NCI-H69 (cell line): ENCODE measurements at regions not wholly inside any gene's neighbourhood (a gene's known extent, or its start where the extent isn't known, plus 50 kb on each side); places are given as distances from the start of the nearest gene placed in this dataset.

ENCODE experiments used
- DNase-seq: peaks from one replicate; lab custom pipeline; 2025; lab: John Stamatoyannopoulos, UW

GRCh38 chr7:42372479-42372878 lies 135.5 kb upstream of the GLI3 start:
- no peak for DNase-seq

- DNase-seq: no peak
Measured at GRCh38 chr7:42359946-42360345, 122.9 kb upstream of the GLI3 start.

DNA sequence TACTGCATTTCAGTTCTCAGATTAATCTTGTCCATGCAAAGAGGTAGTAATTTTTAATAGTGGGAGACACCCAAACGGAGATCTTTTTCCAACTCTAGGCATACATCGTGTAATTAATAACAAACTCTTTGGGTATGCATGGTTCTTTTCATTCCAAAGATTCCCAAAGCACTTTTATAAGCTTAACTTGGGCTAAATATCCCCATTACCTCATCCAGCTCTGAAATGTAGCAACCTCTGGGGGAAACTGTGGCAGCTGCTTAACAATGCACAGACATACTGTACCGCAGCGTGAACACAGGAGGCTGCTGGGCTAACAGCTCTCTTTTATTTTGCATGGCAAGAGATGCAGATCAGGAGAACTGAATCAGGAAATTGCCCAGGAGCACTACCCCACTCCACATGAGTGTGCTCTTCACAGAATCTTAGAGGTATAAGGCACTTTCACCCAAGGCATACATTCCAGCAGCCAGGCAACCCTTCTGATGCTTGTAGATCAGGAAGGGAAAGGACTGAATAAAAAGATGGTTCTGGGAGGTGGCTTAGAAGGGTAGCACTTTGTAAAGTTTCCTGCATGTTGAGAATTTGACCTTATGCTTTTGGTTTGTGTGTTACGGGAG lies 114.4 kb upstream of the GLI3 start:
- no peak for DNase-seq

DNA sequence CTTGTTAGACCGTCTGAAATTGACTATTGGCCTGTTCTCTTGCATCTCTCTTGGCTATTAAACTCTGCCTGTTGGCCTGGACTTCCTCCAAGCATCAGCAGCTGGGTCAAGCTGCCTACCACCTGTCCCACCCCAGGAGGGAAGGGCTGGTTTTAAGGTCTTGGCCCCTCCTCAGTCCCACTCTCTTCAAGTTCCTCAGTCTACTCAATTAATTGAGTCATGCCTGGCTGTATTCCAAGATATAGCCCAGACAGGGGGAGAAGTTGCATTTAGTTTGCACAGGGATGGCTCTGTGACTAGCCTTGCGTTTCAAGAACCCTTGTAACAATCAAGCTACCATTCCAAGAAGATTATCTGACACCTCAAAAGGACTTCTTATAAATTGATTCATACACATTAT lies 113.8 kb upstream of the GLI3 start:
- DNase-seq: no peak

GRCh38 chr7:42348631-42349030 lies 111.6 kb upstream of the GLI3 start:
- DNase-seq: no peak

DNA sequence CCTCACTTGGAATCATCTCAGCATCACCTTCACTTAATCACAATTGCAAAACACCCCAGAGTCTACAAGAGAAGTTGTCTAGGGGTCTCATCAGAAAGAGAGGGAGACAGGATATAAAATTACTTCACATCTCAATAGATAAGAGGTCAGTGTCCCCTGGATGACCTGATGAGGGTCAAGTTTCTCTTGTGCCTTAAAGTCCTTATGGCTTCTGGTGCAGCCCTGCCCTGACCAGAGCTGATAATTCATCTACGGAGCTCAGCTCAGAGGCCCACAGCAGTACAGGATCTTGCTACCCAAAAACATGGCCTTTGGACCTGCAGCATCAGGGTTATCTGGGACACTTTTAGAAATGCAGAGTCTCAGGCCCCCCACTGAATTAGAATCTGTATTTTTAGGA lies 111.1 kb upstream of the GLI3 start:
- no peak for DNase-seq

DNA sequence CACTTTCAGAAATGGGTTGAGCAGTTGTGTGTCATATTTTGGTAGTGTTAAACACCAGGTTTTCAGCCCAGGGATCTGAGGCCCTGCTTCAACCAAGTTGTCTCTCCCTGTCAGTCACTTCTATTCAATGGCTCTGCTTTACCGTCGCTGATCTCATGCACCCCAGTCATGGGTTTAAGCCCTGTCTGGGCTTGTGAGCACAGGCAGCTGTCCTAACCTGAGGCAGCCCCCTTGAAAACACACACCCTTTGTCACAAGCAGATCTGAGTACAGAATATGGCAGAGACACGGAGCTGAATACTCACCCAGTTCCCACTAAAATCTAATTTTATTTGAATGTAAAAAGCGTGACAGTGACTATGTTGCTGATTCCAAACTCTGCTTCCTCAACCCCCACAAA lies 110.6 kb upstream of the GLI3 start:
- no peak for DNase-seq

DNA sequence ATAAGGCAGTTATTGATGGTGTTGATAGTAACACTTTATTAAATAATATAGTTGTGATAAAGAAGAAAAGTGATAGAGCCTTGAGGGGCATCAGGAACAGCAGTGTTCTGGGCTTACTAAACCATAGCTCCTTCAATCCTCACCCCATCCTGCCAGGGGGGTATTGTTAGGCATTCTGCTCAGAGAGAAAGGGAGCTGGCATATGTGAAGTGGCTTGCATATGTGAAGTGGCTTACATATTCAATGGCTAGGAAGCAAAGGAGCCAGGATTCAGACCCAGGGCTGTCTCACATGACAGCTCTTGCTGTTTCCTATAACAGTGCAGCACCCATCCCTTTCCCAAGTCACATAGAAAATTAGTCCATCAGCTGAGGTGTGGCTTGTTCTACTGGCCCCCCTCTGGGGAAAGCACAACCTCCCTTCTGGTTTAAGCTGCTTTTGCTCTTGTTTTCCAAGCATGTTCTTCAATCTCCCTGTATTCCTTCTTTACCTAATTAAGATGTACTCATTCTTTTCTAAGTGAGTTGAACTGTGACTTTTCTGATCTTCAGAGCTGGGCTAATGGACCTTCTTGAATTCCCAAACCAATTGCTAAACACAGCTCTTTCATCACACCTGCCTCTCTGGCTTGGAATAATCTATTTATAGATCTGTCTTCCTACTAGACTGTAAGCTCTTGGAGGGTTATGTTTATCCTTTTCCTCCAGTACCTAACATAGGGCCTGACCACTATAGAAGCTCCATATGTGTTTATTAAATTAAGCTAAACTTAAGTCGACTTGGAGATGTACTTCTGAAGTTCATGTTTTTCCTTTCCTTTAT lies 108.7 kb upstream of the GLI3 start:
- DNase-seq: no peak

DNA sequence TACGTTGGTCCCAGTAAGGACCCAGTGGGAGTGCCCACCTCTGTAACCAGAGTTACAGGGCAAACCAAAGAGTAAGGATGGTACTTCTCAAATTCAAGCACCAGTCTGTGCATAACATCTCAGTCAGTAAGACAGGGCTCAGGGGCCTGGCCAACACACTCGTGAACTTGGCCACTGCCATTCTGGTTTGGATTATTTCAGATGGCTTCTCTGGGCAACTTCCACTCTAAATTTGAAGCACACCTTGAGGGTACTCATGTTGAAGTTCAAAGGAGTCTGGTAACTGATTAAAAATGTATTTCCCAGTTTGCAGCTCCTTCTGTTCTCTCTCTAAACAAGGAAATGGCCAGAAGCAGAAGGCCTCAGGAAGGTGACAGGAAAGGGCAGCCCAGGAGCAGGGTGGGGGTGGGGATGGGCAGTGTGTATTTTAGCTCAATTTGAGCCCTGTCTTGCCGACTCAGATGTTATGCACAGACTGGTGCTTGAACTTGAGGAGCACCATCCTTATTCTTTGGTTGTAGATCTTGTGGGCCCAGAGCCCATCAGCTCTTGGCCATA lies 107.3 kb upstream of the GLI3 start:
- DNase-seq: no peak

DNA sequence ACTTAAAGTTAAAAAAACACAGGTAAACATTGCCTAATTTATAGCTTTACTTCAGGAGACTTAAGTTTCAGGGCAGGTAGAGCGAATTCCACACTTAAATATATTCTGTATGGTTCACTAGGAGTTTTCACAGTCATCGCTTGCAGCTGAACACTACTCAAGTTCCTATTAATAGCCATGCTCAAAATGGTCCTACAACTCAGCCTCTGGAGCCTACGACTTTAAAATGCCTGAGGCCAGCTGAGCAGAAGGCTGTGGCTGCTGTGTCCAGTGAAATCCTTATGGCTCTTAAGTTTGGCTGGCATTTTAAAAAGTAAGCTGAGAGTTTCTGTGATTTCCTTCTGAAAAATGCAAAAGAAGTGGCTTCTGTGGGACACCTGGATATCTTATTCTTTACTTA lies 105.4 kb upstream of the GLI3 start:
- DNase-seq: no peak

GRCh38 chr7:42340436-42340835 lies 103.4 kb upstream of the GLI3 start:
- DNase-seq: no peak

DNA sequence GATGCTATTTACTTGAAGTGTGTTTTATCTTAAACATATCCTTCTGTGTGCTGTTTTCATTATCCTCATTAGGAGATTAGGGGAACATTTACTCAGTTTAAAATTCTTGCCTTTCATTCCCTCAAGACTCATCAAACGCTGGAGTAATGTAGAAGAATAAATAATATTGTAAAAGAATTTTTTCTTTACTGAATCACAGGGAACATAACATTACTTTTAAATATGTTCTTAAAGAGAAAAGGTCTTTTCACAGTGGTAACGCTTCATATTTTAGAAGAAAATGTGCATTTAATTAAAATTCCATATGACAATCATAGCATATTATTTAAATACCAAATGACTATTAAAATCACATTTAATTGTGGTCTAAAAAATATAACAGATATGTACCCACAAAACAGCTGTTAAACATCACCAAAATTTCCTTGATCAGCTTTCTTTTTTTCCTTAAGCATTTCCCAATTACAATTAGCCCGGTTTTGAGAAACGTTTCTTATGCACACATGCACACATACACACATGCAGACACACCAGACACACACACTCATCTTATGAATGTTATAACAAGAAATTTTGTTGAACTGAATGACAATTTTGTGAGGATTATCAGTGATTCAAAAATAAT lies 102.0 kb upstream of the GLI3 start:
- DNase-seq: no peak

GRCh38 chr7:42338231-42338915 lies 101.4 kb upstream of the GLI3 start:
- DNase-seq: no peak

GRCh38 chr7:42337225-42337905 lies 100.4 kb upstream of the GLI3 start:
- DNase-seq: no peak

DNA sequence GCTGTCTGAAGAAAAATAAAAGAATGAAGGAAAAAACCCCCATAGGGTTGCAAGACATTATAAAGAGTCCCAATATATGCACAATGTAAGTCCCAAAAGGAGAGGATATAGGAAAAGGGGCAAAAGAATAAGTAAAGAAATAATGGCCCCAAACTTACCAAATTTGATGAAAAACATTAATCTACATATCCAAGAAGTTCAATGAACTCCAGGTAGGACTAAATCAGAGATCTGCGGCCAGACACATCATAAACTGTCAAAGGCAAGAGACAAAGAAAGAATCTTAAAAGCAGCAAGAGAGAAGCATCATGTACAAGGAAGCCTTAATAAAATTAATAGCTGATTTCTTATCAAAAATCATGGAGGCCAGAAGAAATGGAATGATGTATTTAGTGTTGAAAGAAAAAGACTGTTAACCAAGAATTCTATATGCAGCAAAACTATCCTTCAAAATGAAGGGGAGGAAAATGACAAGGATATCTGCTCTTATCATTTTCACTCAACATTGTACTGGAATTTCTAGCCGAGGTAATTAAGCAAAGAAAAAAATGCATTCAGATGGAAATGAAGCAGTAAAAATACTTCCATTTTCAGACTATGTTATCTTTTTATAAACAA lies 95.7 kb upstream of the GLI3 start:
- no peak for DNase-seq

GRCh38 chr7:42319631-42320030 lies 82.6 kb upstream of the GLI3 start:
- DNase-seq: no peak

DNA sequence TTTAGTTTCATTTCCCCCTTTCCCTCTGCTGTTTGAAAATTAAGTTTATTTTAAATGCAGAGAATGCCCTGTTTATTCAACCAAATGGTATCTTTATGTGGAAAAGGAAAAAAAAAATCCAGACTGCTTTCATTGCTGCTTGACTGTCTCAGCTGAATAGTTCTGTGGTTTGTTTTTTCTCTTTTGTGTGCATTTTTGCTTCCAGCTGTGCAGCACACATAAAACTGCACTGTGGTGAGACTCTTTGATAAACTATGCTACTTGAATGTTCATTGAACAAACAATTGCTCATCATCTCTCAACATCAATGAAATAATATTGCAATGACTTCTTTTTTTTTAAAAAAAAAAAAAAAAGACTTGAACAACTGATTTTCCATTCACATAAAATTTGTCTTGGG lies 78.6 kb upstream of the GLI3 start:
- no peak for DNase-seq

DNA sequence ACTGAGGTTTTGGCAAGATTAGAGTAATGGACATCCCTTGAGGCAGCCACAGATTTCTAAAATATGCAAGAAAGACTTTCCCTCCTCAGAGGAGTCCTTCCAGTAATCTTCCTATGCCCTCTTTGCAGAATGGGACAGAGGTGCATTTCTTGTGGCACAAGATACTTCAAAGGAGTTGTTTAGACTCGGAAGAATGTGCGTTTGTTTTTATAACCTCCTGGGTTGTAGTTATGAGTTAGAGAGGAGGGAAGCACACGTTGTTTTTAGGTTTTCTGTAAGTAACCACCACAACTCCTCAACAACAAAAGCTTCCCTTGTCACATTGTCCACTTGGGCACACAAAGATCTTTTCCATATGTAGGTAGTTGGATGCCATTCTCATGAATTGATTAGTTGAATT lies 78.1 kb upstream of the GLI3 start:
- no peak for DNase-seq

DNA sequence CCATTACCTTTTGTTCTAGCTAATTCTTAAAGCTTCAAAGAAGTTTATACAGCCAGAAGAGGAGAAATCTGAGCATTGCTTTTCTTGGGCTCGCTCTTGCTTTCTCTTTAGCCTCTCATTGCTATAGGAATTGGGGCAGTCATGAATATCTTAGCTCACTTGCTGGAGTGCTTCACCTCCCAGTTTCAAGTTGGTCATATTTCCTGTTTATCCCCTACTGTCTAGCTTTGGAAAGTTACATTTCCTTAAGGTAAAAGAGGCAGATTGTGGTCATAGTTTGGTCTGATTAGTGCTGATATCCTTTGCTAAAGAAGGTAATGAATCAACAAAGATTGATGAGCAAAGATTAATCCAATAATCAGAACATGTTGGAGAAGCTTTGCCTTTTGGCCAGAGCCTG lies 77.7 kb upstream of the GLI3 start:
- no peak for DNase-seq

GRCh38 chr7:42311195-42311594 lies 74.2 kb upstream of the GLI3 start:
- no peak for DNase-seq

- DNase-seq: peak; percentile 1
Measured at GRCh38 chr7:42292991-42293521, 56.0 kb upstream of the GLI3 start.
